UCSD-AML1 (cell line): ENCODE measurements at regions not wholly inside any gene's neighbourhood (a gene's known extent, or its start where the extent isn't known, plus 50 kb on each side); places are given as distances from the start of the nearest gene placed in this dataset.
"Not testable (repeated sequence)": the region's sequence is repeated elsewhere in the genome, so short reads cannot be mapped to it uniquely, and the experiment has no call there.

Source experiments
- DNase-seq: peaks from one replicate; lab custom pipeline; 2025; ENCODE audit not compliant: unreplicated experiment; lab: John Stamatoyannopoulos, UW

DNA sequence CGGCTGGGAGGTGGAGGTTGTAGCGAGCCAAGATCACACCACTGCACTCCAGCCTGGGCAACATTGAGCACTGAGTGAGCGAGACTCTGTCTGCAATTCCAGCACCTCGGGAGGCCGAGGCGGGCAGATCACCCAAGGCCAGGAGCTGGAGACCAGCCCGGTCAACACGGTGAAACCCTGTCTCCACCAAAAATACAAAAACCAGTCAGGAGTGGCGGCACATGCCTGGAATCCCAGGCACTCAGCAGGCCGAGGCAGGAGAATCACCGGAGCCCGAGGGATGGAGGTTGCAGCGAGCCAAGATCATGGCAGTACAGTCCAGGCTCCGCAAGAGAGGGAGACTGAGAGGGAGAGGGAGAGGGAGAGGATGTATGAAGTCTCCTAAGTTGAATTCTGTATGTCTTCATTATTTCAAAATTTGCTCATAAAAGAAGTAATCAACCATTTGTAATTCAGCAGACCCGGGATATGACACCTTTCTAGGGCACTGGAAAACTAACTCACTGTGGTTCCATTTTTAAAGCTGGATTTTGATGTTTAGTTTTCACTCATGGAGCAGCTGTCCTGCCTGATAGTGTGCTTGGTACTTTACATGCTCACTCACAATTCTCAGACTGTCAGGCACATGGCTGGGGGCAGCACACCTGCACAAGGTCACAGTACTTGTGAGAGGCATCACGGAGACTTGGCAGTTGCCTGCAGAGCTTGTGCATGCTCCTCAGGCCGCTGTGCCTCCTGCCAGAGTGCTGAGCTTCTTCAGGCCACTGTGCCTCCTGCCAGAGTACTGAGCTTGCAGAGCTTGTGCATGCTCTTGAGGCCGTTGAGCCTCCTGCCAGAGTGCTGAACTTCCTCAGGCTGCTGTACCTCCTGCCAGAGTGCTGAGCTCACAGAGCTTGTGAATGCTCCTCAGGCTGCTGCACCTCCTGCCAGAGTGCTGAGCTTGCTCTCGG lies 106.2 kb downstream of the ERMARD start:
- no peak for DNase-seq

DNA sequence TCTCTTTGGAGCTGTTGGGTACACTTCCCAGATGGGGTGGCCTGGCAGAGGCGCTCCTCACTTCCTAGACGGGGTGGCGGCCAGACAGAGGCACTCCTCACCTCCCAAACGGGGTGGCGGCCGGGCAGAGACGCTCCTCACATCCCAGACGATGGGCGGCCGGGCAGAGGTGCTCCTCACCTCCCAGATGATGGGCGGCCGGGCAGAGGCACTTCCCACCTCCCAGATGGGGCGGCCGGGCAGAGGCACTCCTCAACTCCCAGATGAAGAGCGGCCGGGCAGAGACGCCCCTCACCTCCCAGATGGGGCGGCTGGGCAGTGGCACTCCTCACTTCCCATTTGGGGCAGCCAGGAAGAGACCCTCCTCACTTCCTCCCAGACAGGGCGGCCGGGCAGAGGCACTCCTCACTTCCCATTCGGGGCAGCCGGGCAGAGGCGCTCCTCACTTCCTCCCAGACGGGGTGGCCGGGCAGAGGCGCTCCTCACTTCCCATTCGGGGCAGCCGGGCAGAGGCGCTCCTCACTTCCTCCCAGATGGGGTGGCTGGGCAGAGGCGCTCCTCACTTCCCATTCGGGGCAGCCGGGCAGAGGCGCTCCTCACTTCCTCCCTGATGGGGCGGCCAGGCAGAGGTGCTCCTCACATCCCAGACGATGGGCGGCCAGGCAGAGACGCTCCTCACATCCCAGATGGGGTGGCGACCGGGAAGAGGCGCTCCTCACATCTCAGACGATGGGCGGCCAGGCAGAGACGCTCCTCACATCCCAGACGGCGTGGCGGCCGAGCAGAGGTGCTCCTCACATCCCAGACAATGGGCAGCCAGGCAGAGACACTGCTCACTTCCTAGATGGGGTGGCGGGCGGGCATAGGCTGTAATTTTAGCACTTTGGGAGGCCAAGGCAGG lies 105.3 kb downstream of the ERMARD start:
- not testable (repeated sequence) for DNase-seq

DNA sequence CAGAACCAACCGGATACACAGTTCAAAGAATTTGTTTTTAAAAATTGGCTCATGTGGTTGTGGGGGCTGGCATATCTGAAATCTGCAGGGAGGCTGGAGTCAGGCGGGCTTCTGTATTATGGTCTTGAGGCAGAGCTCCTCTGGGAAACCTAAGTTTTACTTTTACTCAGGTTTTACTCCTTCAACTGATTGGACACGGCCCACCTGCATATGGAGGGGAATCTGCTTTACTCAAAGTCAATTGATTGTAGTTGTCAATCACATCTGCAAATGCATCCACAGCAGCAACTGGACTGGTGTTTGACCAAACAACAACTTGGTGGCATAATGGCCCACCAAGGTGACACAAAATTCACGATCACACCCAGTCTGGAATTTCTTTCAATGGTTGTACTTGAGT lies 103.4 kb downstream of the ERMARD start:
- no peak for DNase-seq

DNA sequence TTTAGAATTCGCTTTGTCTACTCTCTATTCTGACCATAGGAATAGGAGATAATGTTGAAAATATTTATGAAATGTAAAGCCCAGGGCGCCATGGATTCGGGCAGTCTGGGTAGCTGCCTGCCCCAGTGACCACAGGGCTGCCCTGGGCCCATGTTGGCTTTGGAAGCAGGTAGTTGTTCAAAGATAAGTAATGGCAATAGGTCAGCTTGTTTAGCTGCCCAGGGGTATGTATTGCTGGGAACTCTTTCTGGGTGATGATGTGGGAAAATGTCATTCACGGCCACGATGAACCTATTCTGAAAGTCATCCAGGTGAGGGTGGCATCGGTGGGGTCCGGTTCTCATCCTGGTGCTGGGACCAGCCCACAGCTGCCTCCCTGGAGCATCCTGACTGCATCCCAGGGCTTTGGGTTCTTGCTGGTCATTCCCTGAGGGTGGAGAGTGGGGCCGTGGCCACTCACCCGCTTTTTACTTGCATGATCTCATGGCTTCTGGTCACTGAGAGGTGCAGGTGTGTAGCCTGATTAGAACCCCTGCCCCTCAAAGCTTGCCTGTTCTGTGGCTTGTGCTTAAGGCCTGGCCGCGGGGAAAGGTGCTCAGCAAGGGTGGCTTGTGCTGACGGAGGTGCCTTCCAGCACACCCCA lies 102.8 kb downstream of the ERMARD start:
- DNase-seq, result no peak

DNA sequence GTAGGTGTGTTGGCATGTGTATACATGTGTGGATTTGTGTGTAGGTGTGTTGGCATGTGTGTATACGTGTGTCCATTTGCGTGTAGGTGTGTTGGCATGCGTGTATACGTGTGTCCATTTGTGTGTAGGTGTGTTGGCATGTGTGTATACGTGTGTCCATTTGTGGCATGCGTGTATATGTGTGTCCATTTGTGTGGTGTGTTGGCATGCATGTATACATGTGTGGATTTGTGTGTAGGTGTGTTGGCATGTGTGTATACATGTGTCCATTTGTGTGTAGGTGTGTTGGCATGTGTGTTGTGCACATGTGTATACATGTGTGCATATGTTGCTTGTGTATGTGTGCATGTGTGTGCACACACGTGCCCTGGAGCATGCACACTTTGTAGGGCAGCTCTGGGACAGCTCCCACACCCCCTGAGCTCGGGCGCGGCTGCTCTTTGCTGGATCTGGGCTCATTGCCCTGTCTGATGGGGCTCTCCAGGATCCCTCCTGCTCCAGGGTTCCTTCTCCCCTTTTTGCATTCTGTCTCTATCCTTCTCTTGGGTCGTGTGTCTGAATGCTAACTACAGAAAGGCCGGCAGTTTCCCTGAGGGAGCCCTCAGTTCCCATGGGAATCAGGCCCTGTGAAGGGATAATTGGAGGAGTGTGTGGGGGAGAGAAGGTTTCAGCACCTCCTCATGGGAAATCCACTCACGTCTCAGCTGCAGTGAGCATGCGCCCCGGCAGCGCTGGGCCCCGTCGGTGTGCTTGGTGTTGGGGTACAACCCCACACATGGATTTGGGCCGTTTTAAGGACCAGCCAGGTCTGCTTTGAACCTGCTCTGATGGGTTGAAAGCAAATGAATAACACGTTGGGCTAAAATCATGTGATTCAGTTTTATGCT lies 102.0 kb downstream of the ERMARD start:
- no peak for DNase-seq

DNA sequence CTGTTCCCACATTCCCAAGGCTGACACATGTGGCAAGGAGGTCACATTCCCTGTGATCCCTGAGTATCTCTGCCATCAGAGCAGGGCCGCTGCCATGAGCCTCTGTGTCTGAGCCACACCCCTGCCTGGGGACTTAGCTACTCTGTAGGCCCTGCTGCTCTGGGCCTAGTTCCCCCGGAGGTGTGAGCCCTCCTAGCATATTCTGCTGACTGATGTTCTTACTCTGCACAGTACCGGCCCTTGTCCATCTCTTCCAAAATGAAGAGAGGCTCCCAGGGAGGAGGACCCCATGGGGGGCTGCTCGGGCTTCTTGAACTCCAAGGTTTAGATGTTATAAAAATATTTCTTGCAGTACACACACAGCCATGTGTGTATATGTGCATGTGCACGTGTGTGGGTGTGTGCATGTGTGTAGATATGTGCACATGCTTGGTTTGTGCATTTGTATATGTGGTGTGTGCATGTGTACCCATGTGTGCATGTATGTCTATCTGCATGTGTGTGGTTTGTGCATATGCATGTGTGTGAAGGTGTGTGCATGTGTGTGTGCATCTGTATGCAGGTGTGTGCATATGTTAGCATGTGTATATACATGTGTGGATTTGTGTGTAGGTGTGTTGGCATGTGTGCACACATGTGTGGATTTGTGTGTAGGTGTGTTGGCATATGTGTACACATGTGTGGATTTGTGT lies 101.2 kb downstream of the ERMARD start:
- peak; percentile 57 for DNase-seq

DNA sequence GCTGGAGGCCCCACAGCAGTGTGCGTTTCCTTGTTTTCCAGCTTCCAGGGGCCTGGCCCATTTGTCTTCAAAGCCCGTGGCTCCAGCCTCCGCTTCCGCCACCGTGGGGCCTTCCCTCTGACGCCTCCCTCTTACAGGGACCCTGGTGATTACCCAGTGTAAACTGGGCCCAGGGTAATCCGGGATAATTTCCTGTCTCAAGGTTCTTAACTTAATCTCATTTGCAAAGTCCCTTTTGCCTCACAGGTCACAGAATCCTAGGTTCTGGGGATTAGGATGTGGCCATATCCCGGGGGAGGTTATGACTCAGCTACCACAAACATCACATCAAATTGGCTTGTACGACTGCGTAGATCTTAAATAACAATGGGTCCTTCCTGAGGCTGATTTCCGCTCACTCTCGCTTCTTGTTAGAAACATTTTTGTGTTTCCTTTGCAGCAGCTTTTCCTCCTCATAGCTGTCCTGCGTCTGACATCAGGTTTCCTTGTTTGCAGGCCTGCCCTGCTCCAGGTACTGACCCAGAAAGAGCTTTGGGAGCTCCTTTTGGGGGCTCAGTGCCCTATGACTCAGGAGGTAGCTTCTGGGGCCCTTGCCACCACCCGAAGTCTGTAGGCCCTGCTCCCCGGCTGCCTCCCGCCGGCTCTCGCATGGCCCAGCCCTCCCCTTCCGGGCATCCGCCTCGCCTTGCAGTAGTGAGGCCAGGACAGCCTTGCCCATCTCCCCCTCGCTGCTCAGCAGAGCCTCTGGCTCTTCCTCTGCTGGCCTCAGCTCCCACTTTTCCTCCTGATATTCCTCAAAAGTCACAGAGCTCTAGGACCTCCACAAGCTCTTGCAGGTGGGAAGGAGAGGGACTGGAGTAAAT lies 100.5 kb downstream of the ERMARD start:
- DNase-seq, result peak; percentile 79

DNA sequence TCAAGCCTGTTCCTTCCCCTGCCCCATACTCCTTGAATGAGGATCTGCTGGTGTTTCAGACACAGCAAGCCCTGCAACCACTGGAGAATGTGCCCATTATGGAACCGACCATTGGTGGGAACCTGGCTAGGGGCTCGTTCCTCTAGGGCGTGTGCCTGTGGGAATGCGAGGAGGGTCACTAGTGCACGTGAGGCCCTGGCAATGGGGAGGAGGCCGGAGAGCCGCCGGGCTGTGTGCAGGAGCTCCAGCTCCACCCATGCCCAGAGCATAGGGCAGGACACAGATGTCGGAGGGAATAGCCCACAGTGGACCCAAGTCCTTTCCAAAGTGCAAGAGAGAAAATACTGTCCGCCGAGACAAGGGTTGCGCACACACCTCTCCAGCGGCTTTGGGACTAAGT lies 99.3 kb downstream of the ERMARD start:
- no peak for DNase-seq

DNA sequence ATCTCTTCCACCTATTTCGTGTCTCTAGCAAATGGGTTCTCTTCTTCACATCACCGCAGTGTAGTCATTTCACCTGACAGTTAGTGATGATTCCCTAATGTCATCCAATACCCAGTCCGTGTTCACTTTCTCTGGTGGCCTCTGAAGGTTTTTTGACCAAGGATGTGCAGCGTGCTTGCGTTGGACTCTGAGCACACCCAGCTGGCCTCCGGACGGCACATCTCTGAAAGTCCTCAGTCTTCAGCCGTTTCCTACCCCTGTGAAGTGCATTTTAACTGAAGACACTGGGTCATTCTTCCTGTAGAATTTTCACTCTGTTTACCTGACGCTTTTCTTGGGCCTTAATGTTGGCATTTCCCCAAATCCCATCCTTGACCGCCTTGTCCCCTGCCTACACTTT lies 98.7 kb downstream of the ERMARD start:
- DNase-seq, result no peak

DNA sequence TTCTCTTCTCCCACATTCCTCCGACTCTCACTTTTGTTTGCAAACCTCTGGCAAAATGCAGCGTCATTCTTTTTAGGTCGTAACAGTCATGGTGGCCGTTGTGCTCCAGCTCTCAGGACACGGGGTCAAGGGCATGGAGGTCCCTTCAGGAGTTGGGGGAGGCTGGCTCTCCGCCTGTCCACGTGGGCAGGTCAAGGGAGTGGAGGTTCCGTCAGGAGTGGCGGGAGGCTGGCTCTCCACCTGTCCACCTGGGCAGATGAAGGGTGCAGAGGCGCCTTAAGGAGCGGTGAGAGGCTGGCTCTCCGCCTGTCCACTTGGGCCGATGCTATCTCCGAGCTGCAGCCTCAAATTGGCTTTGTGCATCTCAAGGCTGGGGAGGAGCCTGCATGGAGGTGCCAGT lies 98.0 kb downstream of the ERMARD start:
- no peak for DNase-seq

DNA sequence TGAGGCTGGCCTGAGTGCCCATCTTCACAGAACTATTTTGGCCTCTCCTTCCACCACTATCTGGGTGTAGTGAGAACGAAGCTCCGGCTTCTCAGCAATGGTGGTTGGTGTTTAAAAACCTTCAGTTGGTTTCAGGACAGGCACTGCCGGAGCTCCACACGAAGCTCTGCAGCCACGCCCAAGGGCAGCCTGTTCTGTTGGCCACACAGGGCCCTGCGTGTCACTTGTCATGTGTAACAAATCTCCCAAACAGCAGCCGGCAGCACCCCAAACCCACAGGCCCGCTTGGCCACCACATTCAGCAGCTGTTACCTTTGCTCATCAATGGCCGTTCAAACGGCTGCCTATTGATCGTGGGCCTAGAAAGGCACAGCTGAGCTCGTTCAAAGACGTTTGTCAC lies 97.5 kb downstream of the ERMARD start:
- no peak for DNase-seq

DNA sequence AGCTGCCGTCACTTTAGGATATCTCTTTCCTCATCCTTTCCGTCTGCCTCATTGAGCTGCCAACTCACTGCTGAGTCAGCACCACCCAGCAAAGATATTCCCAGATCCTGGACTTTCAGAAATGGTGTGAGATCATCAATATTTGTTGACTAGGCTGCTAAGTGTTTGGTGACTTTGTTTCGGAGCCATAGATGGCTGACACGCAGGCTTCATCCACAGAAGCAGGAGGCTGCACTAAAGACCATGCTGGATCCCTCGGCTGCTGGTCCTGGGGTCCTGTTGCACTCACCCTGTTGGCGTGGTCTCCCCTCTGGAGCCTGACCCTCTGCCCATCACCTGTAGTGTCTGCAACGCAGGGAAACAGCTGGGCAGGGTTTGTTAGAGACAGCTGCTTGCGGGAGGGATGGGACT lies 96.5 kb downstream of the ERMARD start:
- DNase-seq, result no peak

DNA sequence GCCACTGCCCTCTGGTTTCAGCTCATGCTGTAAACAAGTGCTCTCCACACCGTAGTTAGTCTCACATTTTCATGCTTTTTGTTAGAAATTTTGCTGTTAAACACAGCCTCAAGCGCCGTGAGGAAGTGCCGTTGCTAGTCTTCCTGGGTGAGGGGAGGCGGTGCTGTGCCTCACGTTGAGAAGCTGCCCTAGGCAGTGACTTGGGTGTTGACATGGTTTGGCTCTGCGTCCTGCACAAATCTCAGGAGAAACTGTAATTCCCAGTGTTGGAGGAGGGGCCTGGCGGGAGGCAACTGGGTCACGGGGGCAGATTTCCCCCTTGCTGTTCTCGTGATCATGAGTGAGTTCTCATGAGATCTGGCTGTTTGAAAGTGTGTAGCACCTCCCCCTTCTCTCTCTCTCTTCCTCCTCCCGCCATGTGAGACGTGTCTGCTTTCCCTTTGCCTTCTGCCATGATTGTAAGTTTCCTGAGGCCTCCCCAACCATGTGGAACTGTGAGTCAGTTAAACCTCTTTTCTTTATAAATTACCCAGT lies 95.8 kb downstream of the ERMARD start:
- DNase-seq, result no peak

DNA sequence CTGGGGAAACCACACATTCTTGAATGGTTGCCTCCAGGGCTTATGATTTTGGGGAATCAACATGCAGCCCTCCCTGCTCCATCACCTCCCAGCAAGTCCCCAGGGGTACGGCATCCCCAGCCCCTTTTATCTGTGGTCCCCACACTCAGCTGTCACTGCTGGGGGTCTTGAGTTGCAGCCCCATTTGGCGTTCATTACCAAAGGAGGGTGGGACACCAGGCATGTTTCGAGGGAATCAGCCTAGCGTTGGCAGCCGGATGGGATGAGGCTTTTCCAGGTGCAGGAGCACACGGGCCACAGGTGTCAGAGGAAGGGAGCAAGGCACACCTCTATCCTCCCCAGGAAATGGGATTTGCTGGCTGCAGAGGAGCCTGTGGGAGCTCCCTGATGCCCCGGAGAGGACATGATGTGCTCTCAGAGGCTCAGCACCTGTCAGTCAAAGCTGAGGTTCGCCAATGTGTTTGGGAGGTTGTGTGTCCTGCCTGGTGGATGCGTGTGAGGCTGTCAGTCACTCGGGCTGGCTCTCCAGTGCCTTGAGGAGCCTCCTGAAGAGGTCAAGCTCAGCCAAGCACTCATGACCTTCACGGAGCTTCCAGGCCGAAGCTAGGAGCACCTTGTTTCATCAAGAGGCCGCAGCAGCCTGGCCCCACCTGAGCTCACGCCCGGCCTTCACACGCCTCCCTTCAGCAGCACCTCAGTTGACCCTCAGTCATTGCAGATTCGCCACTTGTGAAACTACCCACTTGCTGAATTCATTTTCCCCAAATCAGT lies 95.0 kb downstream of the ERMARD start:
- no peak for DNase-seq

DNA sequence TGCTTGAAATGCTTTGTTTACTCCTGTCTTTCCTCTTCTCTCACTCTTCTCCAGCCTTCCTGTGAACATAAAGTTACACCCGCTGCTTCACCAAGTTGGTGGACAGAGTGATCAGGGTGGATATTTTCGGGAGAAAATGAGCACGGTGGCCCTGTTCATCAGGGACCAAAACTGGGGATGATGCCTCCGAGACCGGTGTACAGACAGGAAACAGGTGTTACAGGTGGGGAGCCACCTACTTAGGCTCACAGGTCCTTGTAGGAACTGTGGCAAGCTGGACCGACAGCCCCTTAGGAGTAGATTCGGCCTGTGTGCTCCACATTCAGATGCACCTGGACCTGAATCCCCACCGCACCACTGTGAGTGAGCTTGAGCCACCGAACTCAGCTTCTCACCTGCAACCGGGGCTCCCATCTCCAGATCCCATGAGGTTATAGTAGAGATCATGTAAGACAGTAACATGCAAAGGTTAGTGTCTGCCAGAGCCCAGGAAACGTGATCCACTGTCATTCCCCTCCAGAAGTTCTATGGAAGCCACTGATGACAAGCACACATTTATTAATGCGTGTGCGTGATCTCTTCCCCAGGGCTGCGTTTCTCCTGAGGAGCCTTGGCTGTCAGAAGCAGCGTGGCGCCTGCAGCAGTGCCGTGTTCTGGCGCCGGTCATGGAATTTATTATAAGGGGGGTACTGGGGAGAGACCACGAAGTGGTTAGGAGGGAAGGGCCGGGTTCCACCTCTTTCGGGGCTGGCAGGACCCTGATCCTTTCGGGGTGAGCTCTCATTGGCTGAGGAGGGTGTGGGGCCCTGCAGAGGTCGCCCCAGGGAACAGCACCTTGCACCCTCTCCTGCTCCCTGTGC lies 94.2 kb downstream of the ERMARD start:
- no peak for DNase-seq

DNA sequence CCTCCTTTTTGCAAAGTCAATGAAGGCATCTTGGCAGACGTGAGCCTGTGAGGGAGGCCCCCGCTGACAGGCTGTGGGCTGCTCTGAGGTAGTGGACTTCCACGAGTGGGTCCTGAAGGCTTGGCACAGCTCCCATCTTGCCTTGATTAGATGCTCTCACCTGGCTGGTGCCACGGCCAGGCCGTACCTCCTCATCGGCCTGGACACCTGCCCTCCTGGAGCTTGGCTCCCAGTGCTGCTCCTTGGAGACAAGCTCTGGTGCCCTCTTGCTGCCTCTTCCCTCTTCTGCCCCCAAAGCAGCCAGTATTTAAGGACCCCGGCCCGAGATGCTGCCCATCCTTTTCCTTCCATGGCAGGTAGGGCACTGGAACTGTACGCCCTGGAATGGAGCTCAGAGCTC lies 93.5 kb downstream of the ERMARD start:
- no peak for DNase-seq

DNA sequence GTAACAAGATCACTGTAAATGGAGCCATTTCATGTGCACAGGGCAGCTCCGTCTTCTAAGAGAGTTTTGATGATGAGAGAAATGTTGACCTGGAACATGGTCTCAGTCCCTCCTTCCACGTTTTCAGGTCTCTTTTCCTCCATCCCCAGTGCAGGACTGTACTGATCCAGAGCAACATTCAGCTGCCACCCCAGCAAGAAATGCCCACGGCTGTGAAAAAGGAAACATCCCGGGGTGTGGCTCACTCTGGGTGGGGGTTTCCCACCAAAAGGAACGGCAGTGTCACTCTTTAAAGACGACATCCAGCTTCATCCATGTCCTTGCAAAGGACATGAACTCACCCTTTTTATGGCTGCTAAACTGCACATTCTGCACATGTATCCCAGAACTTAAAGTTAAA lies 92.6 kb downstream of the ERMARD start:
- DNase-seq, result no peak
